Transverse colon (tissue), 4 donors: ENCODE measurements at regions not wholly inside any gene's neighbourhood (a gene's known extent, or its start where the extent isn't known, plus 50 kb on each side); places are given as distances from the start of the nearest gene placed in this dataset.

Source experiments
- CTCF ChIP-seq, 5 experiments: fragments of 200-600 bp in 3 of 5; fragments of 450-650 bp in 2 of 5; sonication (generic) in 3 of 5; IDR thresholded peaks; 1 replicate in 2 of 5; 2 replicates in 3 of 5; pipeline ENCODE4 v1.5.1; 2016 to 2017; ENCODE audit warnings: antibody characterized with exemption in 5 of 5, inconsistent platforms in 3 of 5, mild to moderate bottlenecking in 2 of 5, moderate library complexity in 1 of 5
- POLR2A ChIP-seq: fragments of 450-650 bp; IDR thresholded peaks from one replicate; pipeline ENCODE4 v1.6.1; 2016; ENCODE audit warnings: antibody characterized with exemption, mild to moderate bottlenecking, moderate library complexity
- POLR2AphosphoS5 ChIP-seq, 3 donors: sonication (generic); formaldehyde crosslinking; IDR thresholded peaks; one replicate each; pipeline ENCODE4 v1.6.1; 2016; ENCODE audit warnings: antibody characterized with exemption in 3 of 3

GRCh38 chr9:23522952-23523351 is 303.1 kb downstream of the ELAVL2 start:
- TF ChIP-seq POLR2A (no peak), CTCF (IDR thresholded peaks at IDR 0.05) (no peak), POLR2AphosphoS5 (IDR thresholded peaks at IDR 0.05) (no peak)
